Upper lobe of left lung (tissue), 6 donors: ENCODE measurements at regions not wholly inside any gene's neighbourhood (a gene's known extent, or its start where the extent isn't known, plus 50 kb on each side); places are given as distances from the start of the nearest gene placed in this dataset.
A peak's percentile ranks its signal among the peaks of the same experiment; 100 is the strongest.

Experiments
- ATAC-seq, 2 donors: fragments of 200-7000 bp; cut with Tn5 transposase; one replicate each; pipeline ENCODE4 v1.9.1; 2022; ENCODE audit warnings: mild to moderate bottlenecking in 2 of 2, moderate library complexity in 2 of 2; ENCODE audit not compliant: low FRiP score in 2 of 2
- DNase-seq, 2 donors: peaks; one replicate each; pipeline ENCODE4 v3.0.0-alpha.2; 2019 to 2020
- H3K27ac ChIP-seq, 4 donors: fragments of 200-600 bp; sonication (generic); one replicate each; pipeline ENCODE4 v1.5.1; 2016 to 2019
- H3K27me3 ChIP-seq, 4 donors: fragments of 200-600 bp; sonication (generic); one replicate each; pipeline ENCODE4 v1.5.1; 2017 to 2019
- H3K36me3 ChIP-seq, 4 donors: fragments of 200-600 bp; sonication (generic); one replicate each; pipeline ENCODE4 v1.5.1; 2016 to 2019
- H3K4me1 ChIP-seq, 4 donors: fragments of 200-600 bp; sonication (generic); one replicate each; pipeline ENCODE4 v1.5.1; 2018 to 2019
- H3K4me3 ChIP-seq, 4 donors: fragments of 200-600 bp; sonication (generic); one replicate each; pipeline ENCODE4 v1.5.1; 2017 to 2019; ENCODE audit warnings: mild to moderate bottlenecking in 2 of 4, moderate library complexity in 1 of 4
- H3K9me3 ChIP-seq, 4 donors: fragments of 200-600 bp; sonication (generic); one replicate each; pipeline ENCODE4 v1.5.1; 2018 to 2019
- CTCF ChIP-seq, 6 experiments: fragments of 450-650 bp in 4 of 6; fragments of 200-600 bp in 2 of 6; sonication (generic) in 2 of 6; IDR thresholded peaks; one replicate each; pipeline ENCODE4 v1.5.1; 2016 to 2019; ENCODE audit warnings: antibody characterized with exemption in 6 of 6
- EP300 ChIP-seq, 4 donors: sonication (generic); formaldehyde crosslinking; IDR thresholded peaks; one replicate each; pipeline ENCODE4 v1.5.1; 2017; ENCODE audit warnings: antibody characterized with exemption in 4 of 4, control low read depth in 2 of 4
- POLR2A ChIP-seq, 4 donors: fragments of 450-650 bp; IDR thresholded peaks; one replicate each; pipeline ENCODE4 v1.5.1; 2016 to 2017; ENCODE audit warnings: antibody characterized with exemption in 4 of 4, mild to moderate bottlenecking in 2 of 4
- POLR2AphosphoS5 ChIP-seq, 2 donors: sonication (generic); formaldehyde crosslinking; IDR thresholded peaks; one replicate each; pipeline ENCODE4 v1.5.1; 2017; ENCODE audit warnings: antibody characterized with exemption in 2 of 2
- WGBS, 2 donors: methylation state at CpG; one replicate each; pipeline ENCODE4 v1.1.5; 2017 to 2018; 5-methylcytosine and 5-hydroxymethylcytosine counted together
- donor health status: DM: no; HTN: no; CAD: no; lungs with moderate emphysema.
- donor health status: DM: no; HTN: yes; CAD: no; lungs with severe emphysema.

GRCh38 chr2:120661551-120661950, 74.1 kb upstream of the GLI2 start:
- DNase-seq (no peak), ATAC-seq (peak in 1 of 2 donors; percentile 33)
- H3K27ac ChIP-seq, result no peak overlapping the region
- H3K27me3 ChIP-seq, result no peaks in the 10 kb centered on the region
- 22 to 30% methylated on average over 10 to 16 of the region's 16 CpGs for WGBS, 2 donors
- TF ChIP-seq CTCF (IDR thresholded peaks at IDR 0.05) (no peak), POLR2A (IDR thresholded peaks at IDR 0.05) (no peak), POLR2AphosphoS5 (IDR thresholded peaks at IDR 0.05) (no peak), EP300 (IDR thresholded peaks at IDR 0.05) (no peak)
- H3K4me3 ChIP-seq, result no peak overlapping the region
- peaks cover 0 to 10% (median 3%) of the 10 kb centered on the region in 4 donors for H3K9me3 ChIP-seq
- no peaks in the 10 kb centered on the region for H3K36me3 ChIP-seq
- H3K4me1 ChIP-seq, result peaks cover 9 to 16% (median 11%) of the 10 kb centered on the region in 4 donors

- H3K9me3 ChIP-seq, result peaks cover 0 to 15% (median 4%) of the 10 kb centered on the region in 4 donors
- ATAC-seq (no peak), DNase-seq (no peak)
- no peak for TF ChIP-seq EP300 (IDR thresholded peaks at IDR 0.05)
- no peak for TF ChIP-seq POLR2AphosphoS5 (IDR thresholded peaks at IDR 0.05)
- TF ChIP-seq POLR2A (IDR thresholded peaks at IDR 0.05), result no peak
- TF ChIP-seq CTCF (IDR thresholded peaks at IDR 0.05), result no peak
- WGBS, 2 donors, result 81 to 84% methylated on average over 4 of the region's 4 CpGs
- H3K4me1 ChIP-seq, result peaks cover 5 to 12% (median 11%) of the 10 kb centered on the region in 4 donors
- H3K36me3 ChIP-seq, result no peaks in the 10 kb centered on the region
- H3K27ac ChIP-seq, result no peak overlapping the region
- H3K27me3 ChIP-seq, result no peaks in the 10 kb centered on the region
- H3K4me3 ChIP-seq, result no peak overlapping the region
Measured at GRCh38 chr2:120662046-120662445, 73.6 kb upstream of the GLI2 start.

- Histone ChIP-seq H3K4me3 (no peak overlapping the region), H3K36me3 (no peaks in the 10 kb centered on the region), H3K27me3 (no peaks in the 10 kb centered on the region), H3K9me3 (peaks cover 0 to 15% (median 4%) of the 10 kb centered on the region in 4 donors), H3K27ac (no peak overlapping the region), H3K4me1 (peaks cover 5 to 12% (median 11%) of the 10 kb centered on the region in 4 donors)
- ATAC-seq (no peak), DNase-seq (no peak)
- 81 to 88% methylated on average over 3 of the region's 3 CpGs for WGBS, 2 donors
- no peak for TF ChIP-seq EP300 (IDR thresholded peaks at IDR 0.05)
- no peak for TF ChIP-seq CTCF (IDR thresholded peaks at IDR 0.05)
- no peak for TF ChIP-seq POLR2AphosphoS5 (IDR thresholded peaks at IDR 0.05)
Measured at GRCh38 chr2:120662746-120663145, 72.9 kb upstream of the GLI2 start.

GRCh38 chr2:120666433-120666832, 69.2 kb upstream of the GLI2 start:
- H3K36me3 ChIP-seq, result no peaks in the 10 kb centered on the region
- H3K4me1 ChIP-seq, result peaks cover 8 to 19% (median 14%) of the 10 kb centered on the region in 4 donors
- H3K9me3 ChIP-seq, result peaks cover 0 to 15% (median 4%) of the 10 kb centered on the region in 4 donors
- ATAC-seq (no peak), DNase-seq (no peak)
- H3K4me3 ChIP-seq, result no peak overlapping the region
- WGBS, 2 donors, result 64 to 72% methylated on average over 3 of the region's 3 CpGs
- H3K27ac ChIP-seq, result no peak overlapping the region
- H3K27me3 ChIP-seq, result peaks cover 0 to 2% (median 0%) of the 10 kb centered on the region in 4 donors
- no peak for TF ChIP-seq CTCF (IDR thresholded peaks at IDR 0.05)
- no peak for TF ChIP-seq POLR2A (IDR thresholded peaks at IDR 0.05)
- TF ChIP-seq POLR2AphosphoS5 (IDR thresholded peaks at IDR 0.05), result no peak
- no peak for TF ChIP-seq EP300 (IDR thresholded peaks at IDR 0.05)

- no peak for ATAC-seq
- peaks cover 8 to 19% (median 12%) of the 10 kb centered on the region in 4 donors for H3K4me1 ChIP-seq
- H3K36me3 ChIP-seq, result no peaks in the 10 kb centered on the region
- H3K27me3 ChIP-seq, result peaks cover 0 to 2% (median 0%) of the 10 kb centered on the region in 4 donors
- H3K27ac ChIP-seq, result no peak overlapping the region
- no peak overlapping the region for H3K4me3 ChIP-seq
- peaks cover 0 to 15% (median 4%) of the 10 kb centered on the region in 4 donors for H3K9me3 ChIP-seq
- 89 to 100% methylated on average over 2 of the region's 2 CpGs for WGBS, 2 donors
- peak in 1 of 2 donors; percentile 6 for DNase-seq
- no peak for TF ChIP-seq POLR2AphosphoS5 (IDR thresholded peaks at IDR 0.05)
- TF ChIP-seq CTCF (IDR thresholded peaks at IDR 0.05), result no peak
- TF ChIP-seq EP300 (IDR thresholded peaks at IDR 0.05), result no peak
- no peak for TF ChIP-seq POLR2A (IDR thresholded peaks at IDR 0.05)
Measured at GRCh38 chr2:120667981-120668380, 67.7 kb upstream of the GLI2 start.
